Gastroesophageal sphincter (tissue), 4 donors: ENCODE measurements at regions not wholly inside any gene's neighbourhood (a gene's known extent, or its start where the extent isn't known, plus 50 kb on each side); places are given as distances from the start of the nearest gene placed in this dataset.

Experiments
- ATAC-seq: fragments of 150-250 bp; one replicate; pipeline ENCODE4 v1.9.1; 2016; ENCODE audit warnings: mild to moderate bottlenecking, moderate library complexity
- H3K27ac ChIP-seq, 4 donors: fragments of 200-600 bp; sonication (generic) in 3 of 4; 1 replicate in 3 of 4; 2 replicates in 1 of 4; pipeline ENCODE4 v1.5.1; 2016 to 2019
- H3K27me3 ChIP-seq: fragments of 200-600 bp; sonication (generic); one replicate; pipeline ENCODE4 v1.5.1; 2019
- H3K36me3 ChIP-seq, 2 donors: fragments of 200-600 bp; sonication (generic); one replicate each; pipeline ENCODE4 v1.5.1; 2019; ENCODE audit warnings: control low read depth in 1 of 2
- H3K4me1 ChIP-seq, 3 donors: fragments of 200-600 bp; sonication (generic); 1 replicate in 2 of 3; 2 replicates in 1 of 3; pipeline ENCODE4 v1.5.1; 2016 to 2019; ENCODE audit warnings: control low read depth in 2 of 3
- H3K4me3 ChIP-seq, 2 donors: fragments of 200-600 bp; sonication (generic); one replicate each; pipeline ENCODE4 v1.5.1; 2019; ENCODE audit warnings: mild to moderate bottlenecking in 1 of 2, moderate library complexity in 1 of 2
- H3K9me3 ChIP-seq, 3 donors: fragments of 200-600 bp; sonication (generic); one replicate each; pipeline ENCODE4 v1.5.1; 2017 to 2019; ENCODE audit warnings: control low read depth in 2 of 3
- EP300 ChIP-seq: sonication (generic); formaldehyde crosslinking; IDR thresholded peaks from one replicate; pipeline ENCODE4 v1.6.1; 2017; ENCODE audit warnings: antibody characterized with exemption, mild to moderate bottlenecking
- POLR2A ChIP-seq, 2 donors: fragments of 450-650 bp; IDR thresholded peaks; one replicate each; pipeline ENCODE4 v1.6.1; 2017; ENCODE audit warnings: antibody characterized with exemption in 2 of 2, mild to moderate bottlenecking in 2 of 2, moderate library complexity in 1 of 2
- POLR2AphosphoS5 ChIP-seq: sonication (generic); formaldehyde crosslinking; IDR thresholded peaks from one replicate; pipeline ENCODE4 v1.6.1; 2017; ENCODE audit warnings: antibody characterized with exemption
- WGBS, 2 donors: methylation state at CpG; one replicate each; pipeline ENCODE4 v1.1.5; 2018; ENCODE audit warnings: low coverage in 1 of 2; 5-methylcytosine and 5-hydroxymethylcytosine counted together
- TF ChIP-seq, protein P1 (sequence below), 4 experiments: fragments of 200-600 bp in 2 of 4; fragments of 450-650 bp in 2 of 4; sonication (generic) in 1 of 4; IDR thresholded peaks; one replicate each; pipeline ENCODE4 v1.5.1; 2017 to 2019; ENCODE audit warnings: antibody characterized with exemption in 4 of 4, mild to moderate bottlenecking in 2 of 4, moderate library complexity in 2 of 4

DNA sequence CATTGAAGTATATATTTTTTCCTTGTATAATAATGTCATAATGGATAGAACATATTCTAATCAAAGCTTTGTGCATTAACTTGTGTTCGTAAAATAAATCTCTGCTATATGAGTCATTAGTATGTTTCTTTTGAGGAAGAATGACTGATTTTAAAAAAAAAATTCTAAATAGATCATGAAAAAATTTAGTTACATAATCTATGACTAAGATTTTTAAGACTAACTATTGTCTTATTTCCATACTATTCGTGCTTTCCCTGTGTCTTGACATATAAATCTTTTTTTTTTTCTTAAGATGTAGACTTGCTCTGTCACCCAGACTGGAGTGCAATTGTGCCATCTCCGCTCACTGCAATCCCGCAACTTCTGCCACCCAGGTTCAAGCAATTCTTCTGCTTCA, 226.1 kb downstream of the DSEL start:
- Histone ChIP-seq H3K36me3 (no peaks in the 10 kb centered on the region), H3K9me3 (no peaks in the 10 kb centered on the region), H3K27ac (no peak overlapping the region), H3K4me3 (no peak overlapping the region), H3K27me3 (no peaks in the 10 kb centered on the region), H3K4me1 (no peaks in the 10 kb centered on the region)
- TF ChIP-seq POLR2AphosphoS5 = no peak
- TF ChIP-seq, protein P1, sequence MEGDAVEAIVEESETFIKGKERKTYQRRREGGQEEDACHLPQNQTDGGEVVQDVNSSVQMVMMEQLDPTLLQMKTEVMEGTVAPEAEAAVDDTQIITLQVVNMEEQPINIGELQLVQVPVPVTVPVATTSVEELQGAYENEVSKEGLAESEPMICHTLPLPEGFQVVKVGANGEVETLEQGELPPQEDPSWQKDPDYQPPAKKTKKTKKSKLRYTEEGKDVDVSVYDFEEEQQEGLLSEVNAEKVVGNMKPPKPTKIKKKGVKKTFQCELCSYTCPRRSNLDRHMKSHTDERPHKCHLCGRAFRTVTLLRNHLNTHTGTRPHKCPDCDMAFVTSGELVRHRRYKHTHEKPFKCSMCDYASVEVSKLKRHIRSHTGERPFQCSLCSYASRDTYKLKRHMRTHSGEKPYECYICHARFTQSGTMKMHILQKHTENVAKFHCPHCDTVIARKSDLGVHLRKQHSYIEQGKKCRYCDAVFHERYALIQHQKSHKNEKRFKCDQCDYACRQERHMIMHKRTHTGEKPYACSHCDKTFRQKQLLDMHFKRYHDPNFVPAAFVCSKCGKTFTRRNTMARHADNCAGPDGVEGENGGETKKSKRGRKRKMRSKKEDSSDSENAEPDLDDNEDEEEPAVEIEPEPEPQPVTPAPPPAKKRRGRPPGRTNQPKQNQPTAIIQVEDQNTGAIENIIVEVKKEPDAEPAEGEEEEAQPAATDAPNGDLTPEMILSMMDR (IDR thresholded peaks at IDR 0.05) = no peak
- TF ChIP-seq EP300 = no peak
- TF ChIP-seq POLR2A (IDR thresholded peaks at IDR 0.05) = no peak
- 56 to 88% methylated on average over 2 to 4 of the region's 4 CpGs for WGBS, 2 donors
- ATAC-seq = no peak

DNA sequence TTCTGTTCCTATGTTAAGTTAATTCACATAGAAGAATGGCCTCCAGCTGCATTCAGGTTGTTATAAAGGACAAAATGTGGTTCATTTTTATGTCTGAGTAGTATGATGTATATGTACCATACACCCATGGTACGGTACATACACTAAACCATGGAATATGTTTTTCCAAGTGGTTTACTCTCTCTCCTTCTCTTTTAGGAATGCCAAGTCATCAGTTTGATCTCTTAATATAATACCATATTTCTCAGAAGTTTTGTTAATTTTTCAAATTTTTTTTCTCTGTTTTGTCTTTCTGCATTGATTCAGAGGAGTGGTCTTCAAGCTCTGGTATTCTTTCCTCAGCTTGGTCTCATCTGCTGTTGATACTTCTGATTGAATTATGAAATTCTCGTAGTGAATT, 230.9 kb downstream of the DSEL start:
- Histone ChIP-seq H3K27ac (no peak overlapping the region), H3K27me3 (no peaks in the 10 kb centered on the region), H3K36me3 (no peaks in the 10 kb centered on the region), H3K4me3 (no peak overlapping the region), H3K4me1 (no peaks in the 10 kb centered on the region), H3K9me3 (no peaks in the 10 kb centered on the region)
- TF ChIP-seq EP300 = no peak
- TF ChIP-seq POLR2A (IDR thresholded peaks at IDR 0.05) = no peak
- no peak for TF ChIP-seq POLR2AphosphoS5
- TF ChIP-seq, protein P1 (IDR thresholded peaks at IDR 0.05) = no peak
- no peak for ATAC-seq
- 86 to 90% methylated on average over 2 of the region's 2 CpGs for WGBS, 2 donors

DNA sequence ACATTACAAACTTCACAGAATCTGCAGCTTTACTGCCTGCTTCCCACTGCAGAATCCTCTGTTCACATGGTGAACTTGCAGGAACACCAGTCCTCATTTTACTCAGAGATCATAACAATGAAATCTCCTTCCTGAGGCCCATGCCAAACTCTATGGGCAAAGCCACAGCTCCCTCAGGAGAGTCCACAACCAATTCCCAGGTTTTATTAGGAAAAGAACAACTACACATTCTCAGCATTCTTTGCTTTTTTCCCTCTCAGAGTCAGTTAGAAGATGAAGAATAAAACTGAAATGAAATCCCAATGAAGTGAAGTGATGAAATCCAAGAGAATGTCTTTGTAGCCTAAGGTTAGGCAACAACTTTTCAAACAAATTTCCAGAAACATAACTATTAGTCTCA, 233.7 kb downstream of the DSEL start:
- H3K4me1 ChIP-seq = no peaks in the 10 kb centered on the region
- TF ChIP-seq, protein P1 (IDR thresholded peaks at IDR 0.05) = no peak
- no peak for TF ChIP-seq POLR2A (IDR thresholded peaks at IDR 0.05)
- no peak for TF ChIP-seq EP300
- no peak for TF ChIP-seq POLR2AphosphoS5
- no peaks in the 10 kb centered on the region for H3K9me3 ChIP-seq
- ATAC-seq = no peak
- H3K27ac ChIP-seq = no peak overlapping the region
- H3K4me3 ChIP-seq = no peak overlapping the region
- no peaks in the 10 kb centered on the region for H3K27me3 ChIP-seq
- H3K36me3 ChIP-seq = no peaks in the 10 kb centered on the region

DNA sequence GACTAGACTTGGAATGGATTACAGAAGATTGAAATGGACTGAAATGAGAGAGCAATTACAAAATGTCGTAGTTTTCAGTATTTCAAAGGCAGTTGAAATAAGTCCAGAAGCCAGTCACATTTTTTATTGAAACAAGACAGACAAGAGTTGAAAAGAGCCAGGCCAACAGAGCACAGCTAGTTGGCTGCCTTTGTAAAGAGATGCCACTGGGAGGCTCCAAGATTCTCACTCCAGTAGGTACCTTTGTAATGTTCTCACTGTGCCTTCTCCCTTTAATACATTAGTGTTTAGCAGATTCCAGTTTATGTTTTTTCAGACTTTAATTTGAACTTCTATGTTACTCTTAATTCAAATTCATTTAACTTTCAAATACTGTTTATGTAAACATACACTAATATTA, 234.8 kb downstream of the DSEL start:
- no peaks in the 10 kb centered on the region for H3K27me3 ChIP-seq
- ATAC-seq = no peak
- H3K4me3 ChIP-seq = no peak overlapping the region
- no peaks in the 10 kb centered on the region for H3K4me1 ChIP-seq
- 42 to 68% methylated on average over 1 of the region's 1 CpG for WGBS, 2 donors
- no peaks in the 10 kb centered on the region for H3K9me3 ChIP-seq
- H3K36me3 ChIP-seq = no peaks in the 10 kb centered on the region
- H3K27ac ChIP-seq = no peak overlapping the region
- no peak for TF ChIP-seq POLR2AphosphoS5

DNA sequence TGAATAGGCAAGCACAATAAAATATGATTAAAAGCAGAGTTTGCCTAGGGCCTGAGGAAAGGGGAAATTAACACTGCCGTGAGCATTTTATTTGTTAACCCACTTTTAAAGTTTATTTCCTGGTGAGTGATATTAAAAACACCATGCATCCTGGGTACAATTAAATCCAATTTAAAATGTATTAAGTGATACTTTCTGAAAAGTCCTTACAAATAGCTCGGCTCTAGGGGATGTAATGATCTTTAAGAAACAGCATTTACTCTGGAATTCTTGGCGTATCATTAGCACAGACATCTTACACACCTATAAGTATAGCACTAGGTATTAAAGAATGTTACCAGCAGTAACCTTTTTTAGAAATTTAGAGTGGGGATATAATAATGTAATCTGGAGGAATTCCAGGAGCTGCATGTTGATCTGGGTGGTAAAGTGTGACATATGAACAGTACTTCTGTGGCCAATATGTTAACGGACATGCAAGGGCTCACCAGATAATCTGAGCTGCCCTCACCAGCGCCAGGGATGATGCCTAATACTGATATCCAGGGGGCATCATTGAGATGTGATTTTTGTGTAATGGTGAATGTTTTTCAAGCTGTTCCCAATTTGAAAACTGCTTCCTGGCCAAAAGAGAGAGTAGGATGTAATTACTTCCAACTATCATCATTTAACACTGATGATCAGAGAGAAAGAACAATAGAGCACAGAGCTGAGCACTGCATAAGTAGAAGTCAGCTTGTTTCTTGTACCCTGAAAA, 235.9 kb downstream of the DSEL start:
- Histone ChIP-seq H3K27me3 (no peaks in the 10 kb centered on the region), H3K4me1 (no peaks in the 10 kb centered on the region), H3K9me3 (no peaks in the 10 kb centered on the region), H3K36me3 (no peaks in the 10 kb centered on the region), H3K27ac (no peak overlapping the region), H3K4me3 (no peak overlapping the region)
- TF ChIP-seq POLR2AphosphoS5 (no peak), POLR2A (IDR thresholded peaks at IDR 0.05) (no peak), EP300 (no peak)
- TF ChIP-seq, protein P1 (IDR thresholded peaks at IDR 0.05) = no peak
- 57 to 63% methylated on average over 5 of the region's 5 CpGs for WGBS, 2 donors
- ATAC-seq = no peak
